CD4-positive, CD25-positive, alpha-beta regulatory T cell (primary cell): ENCODE measurements at regions not wholly inside any gene's neighbourhood (a gene's known extent, or its start where the extent isn't known, plus 50 kb on each side); places are given as distances from the start of the nearest gene placed in this dataset.
A peak's percentile ranks its signal among the peaks of the same experiment; 100 is the strongest.

ENCODE experiments used
- ATAC-seq, 2 donors: fragments of 150-1000 bp; cut with Tn5 transposase; one replicate each; pipeline ENCODE4 v1.10.0; 2021; ENCODE audit warnings: low read depth in 2 of 2, moderate number of reproducible peaks in 2 of 2, moderate library complexity in 1 of 2
- DNase-seq, 3 donors: peaks; one replicate each; pipeline versions ENCODE4 v3.0.0 to v3.0.0-alpha.2; 2012 to 2022; ENCODE audit warnings: mixed read lengths in 1 of 3
- H3K27ac ChIP-seq: one replicate; pipeline ENCODE4 v1.7.0; 2013; ENCODE audit warnings: mild to moderate bottlenecking, low read length; ENCODE audit not compliant: insufficient read depth, poor library complexity, severe bottlenecking
- H3K27me3 ChIP-seq: one replicate; pipeline ENCODE4 v1.7.0; 2013; ENCODE audit warnings: low read length; ENCODE audit not compliant: control insufficient read depth, insufficient read depth
- H3K36me3 ChIP-seq: one replicate; pipeline ENCODE4 v1.7.0; 2013; ENCODE audit warnings: mild to moderate bottlenecking, low read length, moderate library complexity; ENCODE audit not compliant: control insufficient read depth, insufficient read depth
- H3K4me1 ChIP-seq: 2 replicates; pipeline ENCODE4 v1.7.0; 2013; ENCODE audit warnings: mild to moderate bottlenecking, low read length; ENCODE audit not compliant: insufficient read depth, control insufficient read depth, poor library complexity, severe bottlenecking
- H3K4me3 ChIP-seq: one replicate; pipeline ENCODE4 v1.7.0; 2013; ENCODE audit warnings: low read depth, mild to moderate bottlenecking, low read length, moderate library complexity
- H3K9me3 ChIP-seq, 2 experiments: 1 replicate in 1 of 2; 2 replicates in 1 of 2; pipeline ENCODE4 v1.7.0; 2013; ENCODE audit warnings: low read length in 2 of 2, mild to moderate bottlenecking in 1 of 2, moderate library complexity in 1 of 2; ENCODE audit not compliant: control insufficient read depth in 2 of 2
- H3K27ac Mint-ChIP-seq, 3 donors: one replicate each; pipeline ENCODE4 v1.8.0; 2020 to 2022; ENCODE audit warnings: mild to moderate bottlenecking in 3 of 3, mixed read lengths in 3 of 3, moderate library complexity in 2 of 3
- H3K27me3 Mint-ChIP-seq: one replicate; pipeline ENCODE4 v1.8.0; 2022; ENCODE audit warnings: mild to moderate bottlenecking, mixed read lengths
- H3K36me3 Mint-ChIP-seq: one replicate; pipeline ENCODE4 v1.8.0; 2020; ENCODE audit warnings: mixed read lengths
- H3K4me1 Mint-ChIP-seq, 4 donors: one replicate each; pipeline ENCODE4 v1.8.0; 2020 to 2022; ENCODE audit warnings: mixed read lengths in 4 of 4, mild to moderate bottlenecking in 1 of 4
- H3K4me3 Mint-ChIP-seq, 4 donors: one replicate each; pipeline ENCODE4 v1.8.0; 2020 to 2022; ENCODE audit warnings: mild to moderate bottlenecking in 4 of 4, mixed read lengths in 4 of 4, moderate library complexity in 3 of 4
- H3K9me3 Mint-ChIP-seq, 7 donors: one replicate each; pipeline ENCODE4 v1.8.0; 2020 to 2022; ENCODE audit warnings: mixed read lengths in 7 of 7, mild to moderate bottlenecking in 3 of 7, moderate library complexity in 2 of 7

GRCh38 chr15:54917312-54917711 lies 279.4 kb downstream of the RSL24D1 start:
- Mint-ChIP-seq H3K4me1 (no peaks in the 10 kb centered on the region), H3K36me3 (no peaks in the 10 kb centered on the region), H3K27me3 (no peaks in the 10 kb centered on the region), H3K27ac (no peak overlapping the region), H3K4me3 (no peak overlapping the region), H3K9me3 (peaks cover 0 to 13% (median 5%) of the 10 kb centered on the region in 7 donors)
- no peaks in the 10 kb centered on the region for H3K36me3 ChIP-seq
- ATAC-seq (no peak), DNase-seq (no peak)
- H3K9me3 ChIP-seq: no peaks in the 10 kb centered on the region
- H3K4me1 ChIP-seq: no peaks in the 10 kb centered on the region
- H3K4me3 ChIP-seq: no peak overlapping the region
- no peak overlapping the region for H3K27ac ChIP-seq
- no peaks in the 10 kb centered on the region for H3K27me3 ChIP-seq

- peaks cover 5% of the 10 kb centered on the region for H3K27me3 Mint-ChIP-seq
- no peaks in the 10 kb centered on the region for H3K4me1 ChIP-seq
- no peak for DNase-seq
Observed at GRCh38 chr15:54915380-54915779, 281.4 kb downstream of the RSL24D1 start.

GRCh38 chr15:54884312-54884711 lies 312.4 kb downstream of the RSL24D1 start:
- Mint-ChIP-seq H3K27ac (no peak overlapping the region), H3K27me3 (no peaks in the 10 kb centered on the region), H3K4me1 (no peaks in the 10 kb centered on the region), H3K4me3 (no peak overlapping the region), H3K9me3 (peaks cover 4 to 15% (median 9%) of the 10 kb centered on the region in 7 donors), H3K36me3 (no peaks in the 10 kb centered on the region)
- ATAC-seq: no peak
- Histone ChIP-seq H3K27ac (no peak overlapping the region), H3K4me3 (no peak overlapping the region), H3K36me3 (no peaks in the 10 kb centered on the region), H3K4me1 (no peaks in the 10 kb centered on the region), H3K27me3 (no peaks in the 10 kb centered on the region), H3K9me3 (peaks cover 0 to 12% of the 10 kb centered on the region in 2 experiments)
- DNase-seq: no peak

More at GRCh38 chr15:54915380-54915779, 281.4 kb downstream of the RSL24D1 start:
- no peaks in the 10 kb centered on the region for H3K36me3 Mint-ChIP-seq
- Histone ChIP-seq H3K36me3 (no peaks in the 10 kb centered on the region), H3K27me3 (no peaks in the 10 kb centered on the region), H3K9me3 (no peaks in the 10 kb centered on the region), H3K27ac (no peak overlapping the region), H3K4me3 (no peak overlapping the region)
- H3K4me3 Mint-ChIP-seq: no peak overlapping the region
- peaks cover 0 to 6% (median 3%) of the 10 kb centered on the region in 7 donors for H3K9me3 Mint-ChIP-seq
- no peak for ATAC-seq
- H3K27ac Mint-ChIP-seq: no peak overlapping the region
- no peaks in the 10 kb centered on the region for H3K4me1 Mint-ChIP-seq

DNA sequence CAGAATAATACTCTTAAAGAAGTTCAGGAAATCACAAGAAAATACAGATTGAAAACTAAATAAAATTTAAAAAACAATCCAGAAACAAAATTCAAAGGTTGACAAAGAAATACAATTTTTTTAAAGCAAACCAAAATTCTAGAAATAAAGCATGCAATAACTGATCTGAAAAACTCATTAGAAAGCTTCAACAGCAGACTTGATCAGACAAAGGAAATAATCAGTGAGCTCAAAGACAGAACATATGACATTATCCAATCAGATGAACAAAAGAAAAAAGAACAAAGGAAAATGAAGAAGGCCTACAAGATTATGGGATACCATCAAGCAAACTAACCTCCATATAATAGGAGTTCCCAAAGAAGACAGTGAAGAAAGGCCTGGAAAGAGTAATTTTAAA lies 336.8 kb downstream of the RSL24D1 start:
- Mint-ChIP-seq H3K27ac (peak overlapping the region in 1 of 3 donors; percentile 35), H3K4me3 (no peak overlapping the region), H3K27me3 (no peaks in the 10 kb centered on the region), H3K4me1 (no peaks in the 10 kb centered on the region), H3K9me3 (peaks cover 4 to 19% (median 14%) of the 10 kb centered on the region in 7 donors), H3K36me3 (no peaks in the 10 kb centered on the region)
- Histone ChIP-seq H3K4me1 (no peaks in the 10 kb centered on the region), H3K9me3 (peaks cover 0 to 9% of the 10 kb centered on the region in 2 experiments), H3K4me3 (no peak overlapping the region), H3K36me3 (no peaks in the 10 kb centered on the region), H3K27ac (no peak overlapping the region), H3K27me3 (no peaks in the 10 kb centered on the region)
- DNase-seq: no peak
- ATAC-seq: no peak

GRCh38 chr15:54854667-54855066 lies 342.1 kb downstream of the RSL24D1 start:
- no peaks in the 10 kb centered on the region for H3K36me3 Mint-ChIP-seq
- no peak overlapping the region for H3K4me3 Mint-ChIP-seq
- peaks cover 0 to 22% (median 10%) of the 10 kb centered on the region in 7 donors for H3K9me3 Mint-ChIP-seq
- ATAC-seq (no peak), DNase-seq (no peak)
- no peak overlapping the region for H3K4me3 ChIP-seq
- no peaks in the 10 kb centered on the region for H3K4me1 ChIP-seq
- no peak overlapping the region for H3K27ac Mint-ChIP-seq
- peaks cover 0 to 7% of the 10 kb centered on the region in 2 experiments for H3K9me3 ChIP-seq
- H3K27me3 Mint-ChIP-seq: no peaks in the 10 kb centered on the region
- H3K4me1 Mint-ChIP-seq: no peaks in the 10 kb centered on the region
- no peaks in the 10 kb centered on the region for H3K36me3 ChIP-seq
- H3K27ac ChIP-seq: no peak overlapping the region
- H3K27me3 ChIP-seq: no peaks in the 10 kb centered on the region

DNA sequence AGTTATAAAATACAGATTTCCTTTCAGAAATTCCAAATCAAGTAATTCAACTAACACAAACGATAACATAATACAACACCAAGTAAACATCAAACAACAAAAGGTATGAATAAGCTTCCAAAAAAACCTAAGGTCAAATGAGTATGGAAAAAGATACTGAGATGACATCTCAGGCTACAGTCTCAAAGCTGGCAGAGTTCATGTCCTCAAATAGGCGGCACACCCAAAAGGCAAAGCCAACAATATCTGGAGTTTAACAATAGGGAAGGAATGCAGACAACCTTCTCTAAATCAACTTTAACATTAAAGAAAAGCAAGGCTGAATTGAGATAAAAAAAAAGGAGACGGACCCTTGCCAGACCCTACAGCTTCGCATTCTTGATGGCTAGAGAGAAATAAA lies 346.6 kb downstream of the RSL24D1 start:
- H3K4me3 ChIP-seq: no peak overlapping the region
- no peaks in the 10 kb centered on the region for H3K36me3 ChIP-seq
- DNase-seq (no peak), ATAC-seq (no peak)
- H3K36me3 Mint-ChIP-seq: no peaks in the 10 kb centered on the region
- no peaks in the 10 kb centered on the region for H3K27me3 ChIP-seq
- H3K4me1 ChIP-seq: no peaks in the 10 kb centered on the region
- no peaks in the 10 kb centered on the region for H3K9me3 ChIP-seq
- no peak overlapping the region for H3K27ac ChIP-seq
- H3K27me3 Mint-ChIP-seq: no peaks in the 10 kb centered on the region
- no peak overlapping the region for H3K27ac Mint-ChIP-seq
- peaks cover 0 to 13% (median 5%) of the 10 kb centered on the region in 7 donors for H3K9me3 Mint-ChIP-seq
- no peaks in the 10 kb centered on the region for H3K4me1 Mint-ChIP-seq
- H3K4me3 Mint-ChIP-seq: no peak overlapping the region

- Histone ChIP-seq H3K4me3 (no peak overlapping the region), H3K4me1 (no peaks in the 10 kb centered on the region), H3K9me3 (no peaks in the 10 kb centered on the region), H3K36me3 (no peaks in the 10 kb centered on the region), H3K27ac (no peak overlapping the region), H3K27me3 (no peaks in the 10 kb centered on the region)
- ATAC-seq (no peak), DNase-seq (no peak)
- Mint-ChIP-seq H3K27me3 (no peaks in the 10 kb centered on the region), H3K36me3 (no peaks in the 10 kb centered on the region), H3K4me1 (no peaks in the 10 kb centered on the region), H3K27ac (no peak overlapping the region), H3K4me3 (no peak overlapping the region), H3K9me3 (peaks cover 0 to 6% (median 0%) of the 10 kb centered on the region in 7 donors)
Observed at GRCh38 chr15:54843006-54843405, 353.7 kb downstream of the RSL24D1 start.

DNA sequence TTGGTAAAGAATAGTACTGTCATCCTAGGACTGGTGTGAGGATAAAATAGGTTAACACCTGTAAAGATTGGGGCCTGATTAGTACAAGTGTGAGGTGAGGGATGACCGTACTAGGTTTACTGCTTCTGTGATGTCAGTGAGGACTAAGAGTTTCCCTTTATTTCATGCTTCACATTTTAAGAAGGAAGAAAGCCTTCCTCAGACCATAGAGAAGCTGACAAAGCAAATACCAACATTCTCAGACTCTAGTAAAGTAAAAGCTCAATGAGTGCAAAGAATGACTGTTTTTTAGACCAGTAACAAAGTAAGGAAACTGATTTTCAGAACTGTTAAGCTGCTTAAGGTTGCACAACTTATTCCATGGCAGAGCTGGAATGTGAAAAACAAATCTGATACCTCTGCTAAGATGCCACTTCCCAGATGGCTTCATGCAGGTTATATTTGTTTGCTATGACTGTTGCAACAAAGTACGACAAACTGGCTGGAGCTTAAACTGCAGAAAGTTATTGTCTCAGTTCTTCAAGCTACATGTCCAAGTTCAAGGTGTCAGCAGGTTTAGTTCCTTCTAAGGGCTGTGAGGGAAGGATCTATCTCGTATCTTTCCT lies 354.9 kb downstream of the RSL24D1 start:
- no peak overlapping the region for H3K4me3 ChIP-seq
- DNase-seq: no peak
- no peaks in the 10 kb centered on the region for H3K4me1 ChIP-seq
- no peaks in the 10 kb centered on the region for H3K36me3 ChIP-seq
- H3K27me3 Mint-ChIP-seq: peaks cover 6% of the 10 kb centered on the region
- H3K27ac Mint-ChIP-seq: no peak overlapping the region
- no peak overlapping the region for H3K27ac ChIP-seq
- H3K9me3 ChIP-seq: no peaks in the 10 kb centered on the region
- H3K36me3 Mint-ChIP-seq: no peaks in the 10 kb centered on the region
- no peaks in the 10 kb centered on the region for H3K27me3 ChIP-seq
- no peak for ATAC-seq
- H3K4me3 Mint-ChIP-seq: no peak overlapping the region
- no peaks in the 10 kb centered on the region for H3K4me1 Mint-ChIP-seq
- H3K9me3 Mint-ChIP-seq: peaks cover 0 to 2% (median 0%) of the 10 kb centered on the region in 7 donors
